Naive B cell (primary cell): ENCODE measurements at regions not wholly inside any gene's neighbourhood (a gene's known extent, or its start where the extent isn't known, plus 50 kb on each side); places are given as distances from the start of the nearest gene placed in this dataset.

Experiments
- ATAC-seq, 2 donors: fragments of 150-1000 bp; cut with Tn5 transposase; 2 replicates each; pipeline ENCODE4 v1.10.0; 2021; ENCODE audit warnings: low read depth in 2 of 2, mild to moderate bottlenecking in 2 of 2, moderate library complexity in 2 of 2
- DNase-seq: peaks from one replicate; pipeline ENCODE4 v3.0.0; 2022
- H3K27ac Mint-ChIP-seq, 6 donors: one replicate each; pipeline ENCODE4 v1.8.0; 2020 to 2022; ENCODE audit warnings: mild to moderate bottlenecking in 6 of 6, mixed read lengths in 6 of 6, moderate library complexity in 5 of 6, inconsistent platforms in 2 of 6
- H3K27me3 Mint-ChIP-seq, 3 donors: one replicate each; pipeline ENCODE4 v1.8.0; 2021 to 2022; ENCODE audit warnings: mixed read lengths in 3 of 3, mild to moderate bottlenecking in 1 of 3
- H3K36me3 Mint-ChIP-seq, 2 donors: one replicate each; pipeline ENCODE4 v1.8.0; 2020 to 2022; ENCODE audit warnings: mixed read lengths in 2 of 2, inconsistent platforms in 1 of 2, mild to moderate bottlenecking in 1 of 2
- H3K4me1 Mint-ChIP-seq, 3 donors: one replicate each; pipeline ENCODE4 v1.8.0; 2020 to 2022; ENCODE audit warnings: mixed read lengths in 3 of 3, inconsistent platforms in 1 of 3, mild to moderate bottlenecking in 1 of 3, moderate library complexity in 1 of 3
- H3K4me3 Mint-ChIP-seq, 8 donors: one replicate each; pipeline ENCODE4 v1.8.0; 2020 to 2022; ENCODE audit warnings: mild to moderate bottlenecking in 8 of 8, mixed read lengths in 8 of 8, moderate library complexity in 8 of 8, inconsistent platforms in 2 of 8
- H3K9me3 Mint-ChIP-seq, 7 donors: one replicate each; pipeline ENCODE4 v1.8.0; 2020 to 2022; ENCODE audit warnings: mixed read lengths in 7 of 7, mild to moderate bottlenecking in 5 of 7, inconsistent platforms in 2 of 7, moderate library complexity in 1 of 7

DNA sequence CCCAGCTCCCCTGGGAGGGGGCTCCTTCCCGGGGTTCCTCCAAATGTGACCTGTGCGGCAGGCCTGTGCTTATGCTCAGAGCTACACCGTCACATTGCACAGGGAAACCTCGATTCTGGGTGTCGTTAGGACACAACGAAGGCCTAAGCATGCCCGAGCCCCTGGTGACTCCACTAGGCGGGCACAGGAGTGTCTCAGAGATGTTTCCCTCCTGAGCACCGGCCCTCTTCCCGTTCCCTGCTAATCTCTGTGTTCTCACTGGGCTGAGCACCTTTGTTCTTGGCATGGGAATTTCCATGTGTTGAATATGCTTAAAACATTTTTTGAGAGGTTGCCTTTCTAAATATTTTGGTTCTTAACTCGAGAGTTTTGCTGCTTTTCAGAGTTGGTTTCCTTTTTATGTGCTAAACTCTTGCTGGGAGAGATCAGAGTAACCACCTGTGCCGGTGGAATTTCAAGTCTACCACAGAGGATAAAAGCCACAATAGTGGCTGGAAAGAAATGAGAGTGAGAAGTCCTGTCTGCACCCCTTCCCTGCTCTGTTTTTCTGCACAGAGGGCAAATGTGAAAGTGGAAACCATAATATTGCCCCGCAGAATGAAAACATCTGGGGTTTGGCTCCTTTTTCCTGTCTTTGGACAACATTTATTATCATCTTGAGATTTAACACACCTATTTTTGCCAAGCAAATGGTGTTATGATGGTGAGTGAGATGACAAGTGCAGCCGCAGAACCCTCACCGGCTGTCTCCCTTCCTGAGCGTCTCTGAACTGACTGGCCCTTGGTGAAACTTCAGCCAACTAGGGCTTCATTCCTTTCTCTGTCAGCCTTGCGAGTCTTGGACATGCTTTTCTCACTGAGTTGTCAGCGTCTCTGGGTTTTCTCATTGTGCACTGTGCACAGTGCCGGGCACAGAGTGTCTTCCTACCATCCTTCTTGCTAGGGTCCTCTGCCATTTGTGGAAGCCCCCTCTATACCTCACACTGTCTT, 154.1 kb downstream of the VAPA start:
- no peaks in the 10 kb centered on the region for H3K36me3 Mint-ChIP-seq
- no peaks in the 10 kb centered on the region for H3K27me3 Mint-ChIP-seq
- no peak overlapping the region for H3K27ac Mint-ChIP-seq
- no peaks in the 10 kb centered on the region for H3K9me3 Mint-ChIP-seq
- ATAC-seq = no peak
- peaks cover 0 to 5% (median 2%) of the 10 kb centered on the region in 3 donors for H3K4me1 Mint-ChIP-seq
- DNase-seq = no peak
- H3K4me3 Mint-ChIP-seq = no peak overlapping the region

DNA sequence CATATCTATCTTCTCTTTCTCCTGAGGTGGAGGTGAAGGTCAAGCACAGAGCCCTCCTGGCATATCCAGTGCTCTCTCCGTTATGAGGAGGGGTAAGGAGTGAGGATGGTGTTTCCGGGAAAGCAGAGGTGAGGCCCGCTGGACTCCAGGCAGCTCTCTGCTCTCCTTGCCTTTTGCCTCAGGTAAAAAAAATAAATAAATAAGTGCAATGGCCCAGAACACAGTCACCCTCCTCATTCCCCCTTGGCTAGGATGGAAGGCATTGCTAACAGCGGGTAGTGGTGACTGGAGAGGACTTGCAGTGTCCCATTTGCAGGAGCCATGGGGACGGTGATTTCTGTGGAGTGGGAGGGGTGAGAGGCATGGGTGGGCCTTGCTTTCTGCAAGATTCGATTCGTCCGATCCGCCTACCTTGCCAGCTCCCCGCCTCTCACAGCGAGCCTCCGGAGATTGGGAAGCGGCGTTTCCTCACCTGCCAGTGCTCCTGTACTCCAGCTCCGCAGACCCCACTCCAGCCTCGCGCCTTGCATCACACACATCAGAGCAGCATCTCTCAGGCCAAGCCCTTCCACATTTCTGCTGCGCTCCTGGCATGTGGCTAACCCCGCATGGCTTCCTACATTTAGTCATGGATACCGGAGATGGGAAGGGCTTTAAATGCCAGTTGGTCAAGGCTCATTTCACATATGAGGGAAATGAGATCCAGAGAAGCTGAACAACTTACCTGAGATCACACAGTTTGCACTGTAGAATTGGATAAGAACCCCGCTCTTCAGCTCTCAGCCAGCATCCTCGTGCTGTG, 155.2 kb downstream of the VAPA start:
- Mint-ChIP-seq H3K27me3 (no peaks in the 10 kb centered on the region), H3K36me3 (no peaks in the 10 kb centered on the region), H3K4me1 (peaks cover 0 to 4% (median 0%) of the 10 kb centered on the region in 3 donors), H3K9me3 (no peaks in the 10 kb centered on the region), H3K4me3 (no peak overlapping the region), H3K27ac (no peak overlapping the region)
- ATAC-seq (no peak), DNase-seq (no peak)

DNA sequence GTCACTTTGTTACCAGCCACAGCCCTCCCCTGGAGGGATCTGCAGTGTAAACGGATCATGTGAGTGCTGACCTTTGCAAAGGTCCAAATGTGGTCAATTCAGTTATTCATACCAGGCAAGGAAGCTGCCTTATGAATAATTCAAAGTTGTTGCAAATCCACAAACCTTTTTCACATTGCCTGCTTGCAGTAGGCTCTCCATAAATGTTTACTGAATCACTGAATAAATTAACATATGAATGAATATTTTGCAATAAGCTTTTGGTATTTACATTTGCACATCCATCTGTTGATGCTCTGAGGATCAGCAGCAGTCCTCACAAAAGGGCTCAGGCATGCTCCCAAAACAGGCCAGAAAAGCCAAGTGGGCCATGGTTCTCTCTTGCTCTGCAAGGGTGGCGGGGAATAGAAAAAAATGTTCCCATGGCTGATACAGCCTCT, 156.8 kb downstream of the VAPA start:
- H3K27ac Mint-ChIP-seq = no peak overlapping the region
- ATAC-seq = no peak

DNA sequence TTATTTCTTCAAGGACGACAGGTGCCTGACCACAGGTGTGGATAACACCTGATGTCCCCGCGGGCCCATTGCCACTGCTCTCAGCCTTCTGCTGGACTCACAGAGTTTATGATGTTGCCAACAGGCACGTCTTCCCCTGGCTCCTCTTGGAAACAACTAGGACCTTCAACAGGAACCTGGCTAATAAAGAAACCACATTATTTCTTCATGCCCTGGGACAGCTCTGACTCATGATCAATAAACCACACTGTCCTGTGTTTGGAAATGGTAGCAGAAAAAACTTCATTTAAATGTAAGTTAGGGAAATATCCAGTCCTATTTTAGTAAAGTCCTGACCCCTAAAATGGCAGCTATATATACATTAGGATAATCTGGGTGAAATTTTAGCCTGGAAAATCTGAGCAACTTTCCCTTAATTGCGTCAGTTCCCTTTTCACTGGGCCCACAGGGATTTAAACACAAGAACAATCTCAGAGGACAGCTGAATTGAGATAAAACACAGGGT, 158.9 kb downstream of the VAPA start:
- ATAC-seq (no peak), DNase-seq (no peak)
- Mint-ChIP-seq H3K9me3 (no peaks in the 10 kb centered on the region), H3K36me3 (no peaks in the 10 kb centered on the region), H3K4me1 (peaks cover 0 to 4% (median 0%) of the 10 kb centered on the region in 3 donors), H3K4me3 (no peak overlapping the region), H3K27me3 (peaks cover 0 to 13% (median 5%) of the 10 kb centered on the region in 3 donors), H3K27ac (no peak overlapping the region)

More for the DNA sequence above, 156.8 kb downstream of the VAPA start:
- H3K9me3 Mint-ChIP-seq = no peaks in the 10 kb centered on the region
- no peak for DNase-seq
- H3K27me3 Mint-ChIP-seq = peaks cover 0 to 2% (median 0%) of the 10 kb centered on the region in 3 donors
- H3K36me3 Mint-ChIP-seq = no peaks in the 10 kb centered on the region
- H3K4me1 Mint-ChIP-seq = peaks cover 0 to 4% (median 0%) of the 10 kb centered on the region in 3 donors
- H3K4me3 Mint-ChIP-seq = no peak overlapping the region

DNA sequence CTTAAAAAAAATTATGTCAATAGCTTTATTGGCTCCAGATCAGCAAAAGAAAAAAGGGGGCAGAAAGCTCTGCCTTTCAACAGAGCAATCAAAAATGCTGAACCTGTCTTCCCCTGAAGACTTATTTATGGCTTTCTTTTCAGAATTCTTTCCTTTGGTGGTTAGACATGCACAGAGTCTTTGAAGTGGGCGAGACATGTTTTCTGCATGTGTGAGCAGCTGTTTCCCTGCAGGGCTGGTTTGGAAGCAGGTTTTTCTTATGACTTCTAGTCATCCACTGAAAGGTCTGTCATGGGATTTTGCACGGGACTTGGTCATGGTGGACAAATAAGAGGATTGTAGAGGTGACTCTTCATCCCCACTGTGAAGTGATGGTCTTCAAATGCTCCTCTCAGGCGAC, 160.3 kb downstream of the VAPA start:
- DNase-seq (no peak), ATAC-seq (no peak)
- no peaks in the 10 kb centered on the region for H3K4me1 Mint-ChIP-seq
- peaks cover 0 to 13% (median 5%) of the 10 kb centered on the region in 3 donors for H3K27me3 Mint-ChIP-seq
- H3K4me3 Mint-ChIP-seq = no peak overlapping the region
- no peaks in the 10 kb centered on the region for H3K9me3 Mint-ChIP-seq
- no peaks in the 10 kb centered on the region for H3K36me3 Mint-ChIP-seq
- H3K27ac Mint-ChIP-seq = no peak overlapping the region

DNA sequence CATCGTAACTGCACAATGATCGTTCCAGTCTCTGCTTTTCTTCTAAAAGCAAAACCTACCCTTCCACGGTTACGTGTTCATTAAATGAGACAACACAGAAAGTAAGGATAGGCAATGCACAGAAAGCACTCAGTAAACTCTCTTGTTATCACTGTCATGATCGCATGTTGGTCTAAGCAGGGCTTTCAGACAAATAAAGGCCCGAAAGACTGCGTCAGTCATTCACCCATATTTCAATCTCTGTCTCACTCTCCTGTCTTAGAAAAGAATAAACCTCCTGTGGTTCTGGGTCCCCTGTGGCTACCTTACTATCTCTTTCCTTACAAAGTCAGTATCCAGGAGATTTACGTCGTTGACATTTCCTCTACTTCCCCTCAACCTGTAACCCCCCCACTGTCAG, 160.9 kb downstream of the VAPA start:
- no peak for ATAC-seq

DNA sequence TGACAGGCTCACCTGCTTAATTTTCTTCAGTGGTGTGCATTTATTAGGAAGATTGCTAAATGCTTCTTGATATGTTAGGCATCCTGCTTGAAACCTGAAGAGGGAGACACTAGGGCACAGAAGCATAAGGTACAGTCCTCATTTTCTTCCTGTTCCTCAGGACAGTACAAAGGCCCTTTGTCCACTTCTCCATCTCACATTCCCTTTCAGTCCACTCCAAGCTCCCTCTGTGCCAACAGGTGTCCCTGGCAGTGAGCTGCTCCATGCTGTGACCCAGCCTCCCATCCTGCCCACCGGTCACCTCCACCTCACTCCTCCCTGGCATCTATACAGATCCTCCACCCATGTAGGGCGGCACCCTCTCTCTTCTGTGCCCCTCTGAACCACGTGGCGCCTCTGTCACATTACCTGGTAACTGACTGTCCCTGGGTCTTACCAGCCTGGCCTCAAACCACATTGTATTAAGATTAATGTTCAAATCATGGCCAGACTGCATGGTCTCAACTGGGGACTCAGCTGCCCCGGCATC, 162.8 kb downstream of the VAPA start:
- DNase-seq (no peak), ATAC-seq (no peak)
- Mint-ChIP-seq H3K36me3 (peaks cover 0 to 5% of the 10 kb centered on the region in 2 donors), H3K9me3 (peaks cover 2 to 10% (median 4%) of the 10 kb centered on the region in 7 donors), H3K4me3 (no peak overlapping the region), H3K4me1 (no peaks in the 10 kb centered on the region), H3K27me3 (peaks cover 0 to 13% (median 5%) of the 10 kb centered on the region in 3 donors), H3K27ac (no peak overlapping the region)

More for the DNA sequence above, 160.9 kb downstream of the VAPA start:
- Mint-ChIP-seq H3K9me3 (no peaks in the 10 kb centered on the region), H3K4me3 (peak overlapping the region in 1 of 8 donors; percentile 2), H3K36me3 (no peaks in the 10 kb centered on the region), H3K27ac (no peak overlapping the region), H3K27me3 (peaks cover 0 to 13% (median 5%) of the 10 kb centered on the region in 3 donors), H3K4me1 (no peaks in the 10 kb centered on the region)
- no peak for DNase-seq

DNA sequence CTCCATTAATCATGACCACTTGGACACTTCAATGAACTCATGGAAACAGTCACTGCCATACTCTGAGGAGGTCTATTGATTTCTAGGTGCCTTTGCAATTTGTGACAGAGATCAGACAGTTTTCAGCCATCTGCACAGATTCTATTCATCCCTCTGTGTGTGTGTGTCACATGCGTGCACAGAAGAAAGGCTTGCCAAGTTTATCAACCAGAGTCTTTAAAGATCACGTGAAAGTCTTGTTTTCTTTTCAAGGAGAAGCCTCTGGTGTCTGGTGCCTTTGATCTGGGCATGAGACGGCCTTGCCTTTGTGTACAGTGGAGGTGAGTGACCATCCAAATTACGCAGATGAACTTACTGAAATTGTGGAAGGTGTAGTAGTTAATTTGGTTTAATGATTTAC, 164.2 kb downstream of the VAPA start:
- Mint-ChIP-seq H3K4me1 (no peaks in the 10 kb centered on the region), H3K27me3 (peaks cover 0 to 13% (median 5%) of the 10 kb centered on the region in 3 donors), H3K4me3 (no peak overlapping the region), H3K9me3 (peaks cover 9 to 24% (median 16%) of the 10 kb centered on the region in 7 donors), H3K36me3 (peaks cover 10 to 13% of the 10 kb centered on the region in 2 donors), H3K27ac (no peak overlapping the region)
- no peak for DNase-seq
- no peak for ATAC-seq

DNA sequence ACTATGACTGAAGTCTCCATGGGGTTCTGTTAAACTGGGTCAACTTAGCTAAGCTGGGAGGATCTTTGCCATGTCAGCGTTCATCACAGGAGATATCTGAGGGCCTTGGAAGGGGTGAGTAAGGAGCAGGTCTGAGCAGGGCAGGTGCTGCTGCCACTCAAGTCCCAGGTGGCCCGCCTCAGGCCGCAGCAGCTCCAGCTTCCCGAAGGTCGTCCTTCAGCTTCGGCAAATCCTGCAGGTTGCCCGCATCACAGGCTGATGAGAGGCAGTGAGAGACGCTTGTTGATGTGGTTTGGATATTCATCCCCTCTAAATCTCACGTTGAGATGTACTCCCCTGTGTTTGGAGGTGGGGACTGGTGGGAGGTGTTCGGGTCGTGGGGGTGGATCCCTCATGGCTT, 166.6 kb downstream of the VAPA start:
- Mint-ChIP-seq H3K4me1 (no peaks in the 10 kb centered on the region), H3K27ac (no peak overlapping the region), H3K27me3 (peaks cover 0 to 13% (median 5%) of the 10 kb centered on the region in 3 donors), H3K36me3 (peaks cover 12 to 19% of the 10 kb centered on the region in 2 donors), H3K4me3 (no peak overlapping the region), H3K9me3 (peaks cover 10 to 42% (median 28%) of the 10 kb centered on the region in 7 donors)
- ATAC-seq = no peak
- DNase-seq = no peak

DNA sequence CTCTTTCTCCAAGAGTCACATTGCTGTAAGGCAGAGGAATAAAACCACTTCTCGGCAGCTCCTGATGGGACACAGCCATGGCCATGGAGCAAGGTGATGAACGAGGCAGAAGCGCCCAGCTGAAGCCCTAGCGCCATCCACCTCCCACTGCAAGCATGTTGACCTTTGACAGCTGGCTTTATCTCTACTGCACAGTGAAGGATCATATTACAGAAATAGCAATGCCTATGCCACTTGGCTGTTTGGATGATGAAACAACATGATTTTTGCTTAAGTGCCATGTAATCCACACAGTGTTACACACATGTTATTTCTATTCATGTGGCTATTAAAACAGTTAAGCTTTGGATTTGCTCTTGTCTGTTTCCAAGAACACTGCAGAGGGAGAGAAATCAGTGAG, 167.7 kb downstream of the VAPA start:
- Mint-ChIP-seq H3K4me3 (no peak overlapping the region), H3K9me3 (peaks cover 10 to 42% (median 29%) of the 10 kb centered on the region in 7 donors), H3K36me3 (peaks cover 19% of the 10 kb centered on the region in 2 donors), H3K27me3 (peaks cover 0 to 4% (median 3%) of the 10 kb centered on the region in 3 donors), H3K27ac (no peak overlapping the region), H3K4me1 (no peaks in the 10 kb centered on the region)
- DNase-seq (no peak), ATAC-seq (no peak)

DNA sequence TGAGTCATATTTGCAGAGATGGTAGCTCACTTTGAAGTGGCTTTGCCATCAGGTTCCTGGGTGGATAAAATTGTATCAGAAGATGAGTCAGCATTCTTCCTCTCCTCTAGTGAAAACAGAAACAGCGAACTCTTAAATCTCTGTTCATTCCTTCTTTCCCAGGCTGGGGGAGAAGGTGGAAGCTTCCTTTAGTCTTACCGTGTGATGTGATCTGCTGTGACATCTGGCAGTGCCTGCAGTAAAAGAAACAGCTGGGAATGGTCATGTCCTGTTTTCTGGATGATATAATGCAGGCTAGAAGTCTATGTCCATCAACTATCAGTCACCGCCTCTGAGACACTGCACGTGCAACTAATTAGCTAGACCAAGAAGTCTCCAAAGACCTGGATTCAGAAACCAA, 171.6 kb downstream of the VAPA start:
- no peak for ATAC-seq
- H3K4me1 Mint-ChIP-seq = no peaks in the 10 kb centered on the region
- no peak overlapping the region for H3K4me3 Mint-ChIP-seq
- no peak for DNase-seq
- peaks cover 0 to 6% (median 0%) of the 10 kb centered on the region in 3 donors for H3K27me3 Mint-ChIP-seq
- H3K36me3 Mint-ChIP-seq = peaks cover 19% of the 10 kb centered on the region in 2 donors
- H3K9me3 Mint-ChIP-seq = peaks cover 10 to 42% (median 29%) of the 10 kb centered on the region in 7 donors
- no peak overlapping the region for H3K27ac Mint-ChIP-seq

DNA sequence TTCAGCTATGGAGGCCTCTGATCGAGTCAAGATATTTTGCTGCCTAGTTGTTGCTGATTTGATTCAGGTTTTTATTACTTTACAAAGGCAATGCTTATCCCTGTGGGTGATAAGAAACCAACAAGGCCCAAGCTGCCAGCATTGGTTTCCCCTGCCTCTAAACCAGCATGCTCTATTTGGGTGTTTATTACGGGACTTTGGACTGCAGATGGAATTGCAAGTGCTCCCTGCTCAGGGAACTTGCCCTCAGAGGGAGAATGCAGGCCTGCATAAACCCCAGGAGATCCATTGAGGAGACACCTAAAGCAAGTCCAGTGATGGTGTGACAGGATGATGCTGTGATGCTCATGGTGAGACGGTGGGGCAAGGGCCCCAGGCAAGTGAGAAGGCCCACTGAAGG, 172.1 kb downstream of the VAPA start:
- Mint-ChIP-seq H3K9me3 (peaks cover 10 to 42% (median 29%) of the 10 kb centered on the region in 7 donors), H3K36me3 (peaks cover 16 to 19% of the 10 kb centered on the region in 2 donors), H3K4me1 (no peaks in the 10 kb centered on the region), H3K27me3 (peaks cover 0 to 10% (median 0%) of the 10 kb centered on the region in 3 donors), H3K4me3 (no peak overlapping the region), H3K27ac (no peak overlapping the region)
- DNase-seq = no peak
- no peak for ATAC-seq
